Activated CD4-positive, alpha-beta memory T cell treated with anti-CD3 and anti-CD28 coated beads for 36 hours (primary cell): ENCODE measurements at regions not wholly inside any gene's neighbourhood (a gene's known extent, or its start where the extent isn't known, plus 50 kb on each side); places are given as distances from the start of the nearest gene placed in this dataset.
"Not testable (repeated sequence)": the region's sequence is repeated elsewhere in the genome, so short reads cannot be mapped to it uniquely, and the experiment has no call there.

Experiments used
- CTCF ChIA-PET: fragments of 350-600 bp; sonication (Branson Sonifier 250); formaldehyde crosslinking; loops from one replicate; lab custom pipeline; 2021; ENCODE audit warnings: antibody characterized with exemption, inconsistent platforms; lab: Charles Lee
- POLR2A ChIA-PET: fragments of 350-600 bp; sonication (Branson Sonifier 250); formaldehyde crosslinking; loops from one replicate; lab custom pipeline; 2021; ENCODE audit warnings: antibody characterized with exemption; lab: Charles Lee
- DNase-seq: peaks from one replicate; pipeline ENCODE4 v3.0.0-alpha.2; 2020
- H3K27ac Mint-ChIP-seq: one replicate; pipeline ENCODE4 v1.8.0; 2021; ENCODE audit warnings: mixed read lengths
- H3K27me3 Mint-ChIP-seq: one replicate; pipeline ENCODE4 v1.8.0; 2021; ENCODE audit warnings: mixed read lengths
- H3K36me3 Mint-ChIP-seq: one replicate; pipeline ENCODE4 v1.8.0; 2021; ENCODE audit warnings: mixed read lengths
- H3K4me1 Mint-ChIP-seq: one replicate; pipeline ENCODE4 v1.8.0; 2021; ENCODE audit warnings: low read depth, mixed read lengths
- H3K4me3 Mint-ChIP-seq: one replicate; pipeline ENCODE4 v1.8.0; 2021; ENCODE audit warnings: mild to moderate bottlenecking, mixed read lengths
- H3K9me3 Mint-ChIP-seq: one replicate; pipeline ENCODE4 v1.8.0; 2021; ENCODE audit warnings: mixed read lengths
- intact Hi-C: fragments of 100-400 bp; cut with micrococcal nuclease; formaldehyde crosslinking; loops from one replicate; pipeline ENCODE4 v1.15.1; 2023

- H3K4me3 Mint-ChIP-seq, H3K36me3 Mint-ChIP-seq, H3K27me3 Mint-ChIP-seq, CTCF ChIA-PET, intact Hi-C loops, H3K4me1 Mint-ChIP-seq, H3K27ac Mint-ChIP-seq, POLR2A ChIA-PET, DNase-seq: not testable (repeated sequence)
- peaks cover 12% of the 10 kb centered on the region for H3K9me3 Mint-ChIP-seq
Measured at GRCh38 chr16:88186889-88187870, 195.6 kb upstream of the ZNF469 start.

GRCh38 chr16:88188171-88188895 is 194.4 kb upstream of the ZNF469 start:
- H3K4me3 Mint-ChIP-seq, H3K27ac Mint-ChIP-seq, POLR2A ChIA-PET, H3K27me3 Mint-ChIP-seq, H3K4me1 Mint-ChIP-seq, H3K36me3 Mint-ChIP-seq, CTCF ChIA-PET, DNase-seq, intact Hi-C loops: not testable (repeated sequence)
- peaks cover 16% of the 10 kb centered on the region for H3K9me3 Mint-ChIP-seq

- intact Hi-C loops, POLR2A ChIA-PET, H3K4me3 Mint-ChIP-seq, H3K27me3 Mint-ChIP-seq, H3K4me1 Mint-ChIP-seq, H3K9me3 Mint-ChIP-seq, DNase-seq, H3K36me3 Mint-ChIP-seq, H3K27ac Mint-ChIP-seq: not testable (repeated sequence)
- CTCF ChIA-PET, result interaction anchor here (0.5 kb wide), 1 partner anchor 421 kb away, joined by 3 read pairs; no protein-coding TSS in a partner anchor
Measured at GRCh38 chr16:88190592-88191095, 192.1 kb upstream of the ZNF469 start.

- H3K27me3 Mint-ChIP-seq, DNase-seq, POLR2A ChIA-PET, H3K4me1 Mint-ChIP-seq, intact Hi-C loops, H3K4me3 Mint-ChIP-seq, H3K9me3 Mint-ChIP-seq, H3K36me3 Mint-ChIP-seq, H3K27ac Mint-ChIP-seq: not testable (repeated sequence)
- CTCF ChIA-PET, result interaction anchor here (0.5 kb wide), 1 partner anchor 421 kb away, joined by 3 read pairs; no protein-coding TSS in a partner anchor
Measured at GRCh38 chr16:88191168-88191567, 191.6 kb upstream of the ZNF469 start.

GRCh38 chr16:88192601-88193000 is 190.2 kb upstream of the ZNF469 start:
- H3K36me3 Mint-ChIP-seq, result no peaks in the 10 kb centered on the region
- no peaks in the 10 kb centered on the region for H3K4me1 Mint-ChIP-seq
- intact Hi-C loops, result no loop called here
- no peak overlapping the region for H3K4me3 Mint-ChIP-seq
- CTCF ChIA-PET, result no interaction called here
- H3K27me3 Mint-ChIP-seq, result peaks cover 2% of the 10 kb centered on the region
- no peak overlapping the region for H3K27ac Mint-ChIP-seq
- POLR2A ChIA-PET, result no interaction called here
- no peak for DNase-seq
- H3K9me3 Mint-ChIP-seq, result peaks cover 9% of the 10 kb centered on the region

GRCh38 chr16:88193706-88194396 is 188.9 kb upstream of the ZNF469 start:
- H3K27me3 Mint-ChIP-seq, intact Hi-C loops, H3K27ac Mint-ChIP-seq, H3K4me1 Mint-ChIP-seq, H3K9me3 Mint-ChIP-seq, H3K36me3 Mint-ChIP-seq, H3K4me3 Mint-ChIP-seq, POLR2A ChIA-PET: not testable (repeated sequence)
- CTCF ChIA-PET, result interaction anchor here (1.3 to 1.5 kb wide), 2 partner anchors 242 to 244 kb away, joined by 4 to 6 read pairs; no protein-coding TSS in a partner anchor
- peak; percentile 56 for DNase-seq

GRCh38 chr16:88194397-88195268 is 188.1 kb upstream of the ZNF469 start:
- ChIA-PET CTCF (interaction anchor here (1.3 to 1.5 kb wide), 2 partner anchors 242 to 243 kb away, joined by 4 to 6 read pairs; no protein-coding TSS in a partner anchor), POLR2A (no interaction called here)
- H3K36me3 Mint-ChIP-seq, result no peaks in the 10 kb centered on the region
- no peak overlapping the region for H3K27ac Mint-ChIP-seq
- no peak overlapping the region for H3K4me3 Mint-ChIP-seq
- intact Hi-C loops, result no loop called here
- H3K4me1 Mint-ChIP-seq, result no peaks in the 10 kb centered on the region
- peaks cover 4% of the 10 kb centered on the region for H3K9me3 Mint-ChIP-seq
- no peak for DNase-seq
- H3K27me3 Mint-ChIP-seq, result no peaks in the 10 kb centered on the region

- Mint-ChIP-seq H3K27me3 (no peaks in the 10 kb centered on the region), H3K4me1 (no peaks in the 10 kb centered on the region), H3K9me3 (peaks cover 4% of the 10 kb centered on the region), H3K4me3 (no peak overlapping the region), H3K27ac (no peak overlapping the region), H3K36me3 (no peaks in the 10 kb centered on the region)
- DNase-seq, result no peak
- ChIA-PET POLR2A (no interaction called here), CTCF (interaction anchor here (0.7 to 1.5 kb wide), 3 partner anchors 188 to 243 kb away, joined by 3 to 6 read pairs (median 4); no protein-coding TSS in a partner anchor)
- intact Hi-C loops, result no loop called here
Measured at GRCh38 chr16:88195269-88195705, 187.5 kb upstream of the ZNF469 start.

- H3K27ac Mint-ChIP-seq, result no peak overlapping the region
- peaks cover 4% of the 10 kb centered on the region for H3K9me3 Mint-ChIP-seq
- intact Hi-C loops, result no loop called here
- H3K27me3 Mint-ChIP-seq, result no peaks in the 10 kb centered on the region
- no peak for DNase-seq
- ChIA-PET POLR2A (no interaction called here), CTCF (interaction anchor here (0.7 to 2.2 kb wide), 2 partner anchors 188 to 241 kb away, joined by 3 to 6 read pairs; no protein-coding TSS in a partner anchor)
- no peak overlapping the region for H3K4me3 Mint-ChIP-seq
- no peaks in the 10 kb centered on the region for H3K4me1 Mint-ChIP-seq
- H3K36me3 Mint-ChIP-seq, result no peaks in the 10 kb centered on the region
Measured at GRCh38 chr16:88195911-88196465, 186.8 kb upstream of the ZNF469 start.

GRCh38 chr16:88196471-88197400 is 186.0 kb upstream of the ZNF469 start:
- no peak for DNase-seq
- Mint-ChIP-seq H3K4me3 (no peak overlapping the region), H3K27ac (no peak overlapping the region), H3K27me3 (no peaks in the 10 kb centered on the region), H3K36me3 (no peaks in the 10 kb centered on the region), H3K9me3 (peaks cover 4% of the 10 kb centered on the region), H3K4me1 (no peaks in the 10 kb centered on the region)
- intact Hi-C loops, result no loop called here
- CTCF ChIA-PET, result interaction anchor here (2.2 kb wide), 1 partner anchor 241 kb away, joined by 6 read pairs; no protein-coding TSS in a partner anchor
- POLR2A ChIA-PET, result no interaction called here
